HEK293 (cell line): ENCODE measurements at regions not wholly inside any gene's neighbourhood (a gene's known extent, or its start where the extent isn't known, plus 50 kb on each side); places are given as distances from the start of the nearest gene placed in this dataset.
A peak's percentile ranks its signal among the peaks of the same experiment; 100 is the strongest.

Experiments used
- CTCF ChIA-PET: fragments of 350-600 bp; formaldehyde crosslinking; extraction: SDS; loops from one replicate; lab custom pipeline; 2021; ENCODE audit warnings: antibody characterized with exemption; lab: Yijun Ruan, JAX
- POLR2A ChIA-PET: fragments of 300-600 bp; formaldehyde crosslinking; extraction: SDS; loops from one replicate; lab custom pipeline; 2020; ENCODE audit warnings: antibody characterized with exemption, inconsistent platforms; lab: Yijun Ruan, JAX
- H3K27ac ChIP-seq: fragments of 200-500 bp; sonication (Bioruptor generic); 2 replicates; pipeline ENCODE4 v1.5.1; 2014; ENCODE audit warnings: low read depth, low read length, control low read depth, inconsistent platforms; ENCODE audit errors: extremely low read depth
- H3K36me3 ChIP-seq, 2 experiments: fragments of 200-500 bp in 1 of 2; sonication (Bioruptor generic) in 1 of 2; 1 replicate in 1 of 2; 2 replicates in 1 of 2; pipeline ENCODE4 v1.5.1; 2014 to 2017; ENCODE audit warnings: inconsistent platforms in 2 of 2, low read length in 2 of 2; ENCODE audit not compliant: control insufficient read depth in 2 of 2, insufficient read depth in 1 of 2
- H3K4me1 ChIP-seq: fragments of 200-500 bp; sonication (Bioruptor generic); 2 replicates; pipeline ENCODE4 v1.5.1; 2014; ENCODE audit warnings: mild to moderate bottlenecking, low read length, inconsistent platforms; ENCODE audit not compliant: control insufficient read depth, insufficient read depth
- H3K4me3 ChIP-seq: 2 replicates; pipeline ENCODE4 v1.5.1; 2011; ENCODE audit warnings: low read depth, mild to moderate bottlenecking, control low read depth, low read length, moderate library complexity
- H3K9me3 ChIP-seq: fragments of 200-500 bp; sonication (Bioruptor generic); 2 replicates; pipeline ENCODE4 v1.5.1; 2014; ENCODE audit warnings: low read depth, low read length, inconsistent platforms; ENCODE audit not compliant: control insufficient read depth, insufficient read depth
- GLIS1 ChIP-seq: fragments of 450-650 bp; formaldehyde crosslinking; IDR thresholded peaks from 2 replicates; pipeline ENCODE4 v1.5.1; 2016; ENCODE audit warnings: missing biosample characterization, missing genetic modification characterization
- SP7 ChIP-seq: fragments of 450-650 bp; formaldehyde crosslinking; IDR thresholded peaks from 2 replicates; pipeline ENCODE4 v1.5.1; 2016; ENCODE audit warnings: missing biosample characterization, missing genetic modification characterization
- ZEB2 ChIP-seq: fragments of 450-650 bp; formaldehyde crosslinking; IDR thresholded peaks from 2 replicates; pipeline ENCODE4 v1.5.1; 2016; ENCODE audit warnings: missing biosample characterization, missing genetic modification characterization
- ZFP3 ChIP-seq: fragments of 450-650 bp; formaldehyde crosslinking; IDR thresholded peaks from 2 replicates; pipeline ENCODE4 v1.5.1; 2016; ENCODE audit warnings: low read depth, missing biosample characterization, missing genetic modification characterization
- ZFP69B ChIP-seq: fragments of 450-650 bp; formaldehyde crosslinking; IDR thresholded peaks from 2 replicates; pipeline ENCODE4 v1.5.1; 2016; ENCODE audit warnings: missing biosample characterization, missing genetic modification characterization
- ZNF10 ChIP-seq: fragments of 450-650 bp; formaldehyde crosslinking; IDR thresholded peaks from 2 replicates; pipeline ENCODE4 v1.5.1; 2017; ENCODE audit warnings: missing biosample characterization, missing genetic modification characterization
- ZNF121 ChIP-seq: fragments of 450-650 bp; formaldehyde crosslinking; IDR thresholded peaks from 2 replicates; pipeline ENCODE4 v1.5.1; 2016; ENCODE audit warnings: missing biosample characterization, missing genetic modification characterization
- ZNF132 ChIP-seq: fragments of 450-650 bp; formaldehyde crosslinking; IDR thresholded peaks from 2 replicates; pipeline ENCODE4 v1.5.1; 2017; ENCODE audit warnings: missing biosample characterization, missing genetic modification characterization, borderline replicate concordance
- ZNF138 ChIP-seq: fragments of 450-650 bp; formaldehyde crosslinking; IDR thresholded peaks from 2 replicates; pipeline ENCODE4 v1.5.1; 2016; ENCODE audit warnings: missing biosample characterization, missing genetic modification characterization, borderline replicate concordance
- ZNF157 ChIP-seq: fragments of 450-650 bp; formaldehyde crosslinking; IDR thresholded peaks from 2 replicates; pipeline ENCODE4 v1.5.1; 2016; ENCODE audit warnings: missing biosample characterization, missing genetic modification characterization
- ZNF169 ChIP-seq: fragments of 450-650 bp; formaldehyde crosslinking; IDR thresholded peaks from 2 replicates; pipeline ENCODE4 v1.5.1; 2016; ENCODE audit warnings: missing biosample characterization, missing genetic modification characterization
- ZNF2 ChIP-seq: fragments of 450-650 bp; formaldehyde crosslinking; IDR thresholded peaks from 2 replicates; pipeline ENCODE4 v1.5.1; 2016; ENCODE audit warnings: missing biosample characterization, missing genetic modification characterization
- ZNF214 ChIP-seq: fragments of 450-650 bp; formaldehyde crosslinking; IDR thresholded peaks from 2 replicates; pipeline ENCODE4 v1.5.1; 2017; ENCODE audit warnings: missing biosample characterization, mild to moderate bottlenecking, missing genetic modification characterization, borderline replicate concordance
- ZNF223 ChIP-seq: fragments of 450-650 bp; formaldehyde crosslinking; IDR thresholded peaks from 2 replicates; pipeline ENCODE4 v1.5.1; 2016; ENCODE audit warnings: missing biosample characterization, missing genetic modification characterization
- ZNF266 ChIP-seq: fragments of 450-650 bp; formaldehyde crosslinking; IDR thresholded peaks from 2 replicates; pipeline ENCODE4 v1.5.1; 2016; ENCODE audit warnings: missing biosample characterization, missing genetic modification characterization, low read depth
- ZNF302 ChIP-seq: fragments of 450-650 bp; formaldehyde crosslinking; IDR thresholded peaks from 2 replicates; pipeline ENCODE4 v1.5.1; 2016; ENCODE audit warnings: missing biosample characterization, missing genetic modification characterization, low read depth
- ZNF311 ChIP-seq: fragments of 450-650 bp; formaldehyde crosslinking; IDR thresholded peaks from 2 replicates; pipeline ENCODE4 v1.5.1; 2017; ENCODE audit warnings: missing biosample characterization, missing genetic modification characterization, borderline replicate concordance
- ZNF354C ChIP-seq: fragments of 450-650 bp; formaldehyde crosslinking; IDR thresholded peaks from 2 replicates; pipeline ENCODE4 v1.5.1; 2016; ENCODE audit warnings: missing biosample characterization, missing genetic modification characterization, low read depth, borderline replicate concordance
- ZNF366 ChIP-seq: fragments of 450-650 bp; formaldehyde crosslinking; conservative IDR thresholded peaks from 2 replicates; pipeline ENCODE4 v1.5.1; 2016; ENCODE audit warnings: missing biosample characterization, missing genetic modification characterization
- ZNF416 ChIP-seq: fragments of 450-650 bp; formaldehyde crosslinking; IDR thresholded peaks from 2 replicates; pipeline ENCODE4 v1.5.1; 2016; ENCODE audit warnings: missing biosample characterization, missing genetic modification characterization
- ZNF521 ChIP-seq: fragments of 450-650 bp; formaldehyde crosslinking; IDR thresholded peaks from 2 replicates; pipeline ENCODE4 v1.5.1; 2017; ENCODE audit warnings: missing biosample characterization, mild to moderate bottlenecking, missing genetic modification characterization
- ZNF529 ChIP-seq: fragments of 450-650 bp; formaldehyde crosslinking; IDR thresholded peaks from 2 replicates; pipeline ENCODE4 v1.5.1; 2017; ENCODE audit warnings: missing genetic modification characterization, missing biosample characterization; ENCODE audit not compliant: insufficient replicate concordance
- ZNF560 ChIP-seq: fragments of 450-650 bp; formaldehyde crosslinking; IDR thresholded peaks from 2 replicates; pipeline ENCODE4 v1.5.1; 2017; ENCODE audit warnings: missing biosample characterization, missing genetic modification characterization, borderline replicate concordance
- ZNF629 ChIP-seq: fragments of 450-650 bp; formaldehyde crosslinking; IDR thresholded peaks from 2 replicates; pipeline ENCODE4 v1.5.1; 2017; ENCODE audit warnings: missing biosample characterization, missing genetic modification characterization
- ZNF660 ChIP-seq: fragments of 450-650 bp; IDR thresholded peaks from 2 replicates; pipeline ENCODE4 v1.5.1; 2018; ENCODE audit warnings: missing biosample characterization, mild to moderate bottlenecking, missing genetic modification characterization
- ZNF670 ChIP-seq: fragments of 450-650 bp; formaldehyde crosslinking; IDR thresholded peaks from 2 replicates; pipeline ENCODE4 v1.5.1; 2016; ENCODE audit warnings: missing biosample characterization, missing genetic modification characterization, low read depth
- ZNF830 ChIP-seq: fragments of 450-650 bp; IDR thresholded peaks from 2 replicates; pipeline ENCODE4 v1.5.0; 2018; ENCODE audit warnings: missing biosample characterization, missing genetic modification characterization, low read depth, mild to moderate bottlenecking, moderate library complexity
- TF ChIP-seq, protein P1 (sequence below): fragments of 450-650 bp; IDR thresholded peaks from 2 replicates; pipeline ENCODE4 v1.5.1; 2018; ENCODE audit warnings: missing biosample characterization, mild to moderate bottlenecking, missing genetic modification characterization
- TF ChIP-seq, protein P2 (sequence below): fragments of 450-650 bp; formaldehyde crosslinking; IDR thresholded peaks from 2 replicates; pipeline ENCODE4 v1.5.1; 2016; ENCODE audit warnings: missing biosample characterization, missing genetic modification characterization
- TF ChIP-seq, protein P3 (sequence below): fragments of 450-650 bp; formaldehyde crosslinking; IDR thresholded peaks from 2 replicates; pipeline ENCODE4 v1.5.1; 2016; ENCODE audit warnings: missing biosample characterization, missing genetic modification characterization

DNA sequence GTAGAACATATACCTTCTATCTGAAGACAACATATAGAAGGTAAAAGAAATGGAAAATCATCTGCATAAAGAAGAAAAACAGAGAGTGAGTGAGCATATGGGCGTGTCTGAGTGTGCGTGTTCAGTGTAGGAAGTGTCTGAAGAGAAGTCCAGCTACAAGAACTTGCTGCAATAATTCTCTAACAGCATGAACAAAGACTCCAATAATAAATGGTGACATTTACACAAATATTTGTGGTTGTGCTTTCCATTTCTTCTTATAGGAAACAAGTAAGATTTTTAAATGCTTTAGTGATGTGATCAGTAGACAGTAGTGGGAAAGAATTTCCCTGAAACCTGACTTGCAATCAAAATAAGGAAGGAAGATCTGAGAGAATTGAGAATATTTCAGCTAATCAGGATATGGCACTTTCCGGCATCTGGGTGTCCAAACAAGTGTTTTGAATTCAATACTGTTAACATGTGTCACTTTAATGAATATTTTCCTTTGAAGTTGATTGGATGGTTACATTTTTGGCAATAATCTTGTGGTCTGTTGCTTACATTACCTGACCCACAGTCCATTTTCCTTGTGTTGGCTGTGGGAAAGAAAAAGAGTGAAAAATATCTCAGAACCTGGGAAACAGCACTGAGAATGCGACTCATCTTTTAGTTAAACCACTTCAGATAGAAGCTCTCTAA lies 154.0 kb downstream of the TGFB2 start:
- TF ChIP-seq, protein P1, sequence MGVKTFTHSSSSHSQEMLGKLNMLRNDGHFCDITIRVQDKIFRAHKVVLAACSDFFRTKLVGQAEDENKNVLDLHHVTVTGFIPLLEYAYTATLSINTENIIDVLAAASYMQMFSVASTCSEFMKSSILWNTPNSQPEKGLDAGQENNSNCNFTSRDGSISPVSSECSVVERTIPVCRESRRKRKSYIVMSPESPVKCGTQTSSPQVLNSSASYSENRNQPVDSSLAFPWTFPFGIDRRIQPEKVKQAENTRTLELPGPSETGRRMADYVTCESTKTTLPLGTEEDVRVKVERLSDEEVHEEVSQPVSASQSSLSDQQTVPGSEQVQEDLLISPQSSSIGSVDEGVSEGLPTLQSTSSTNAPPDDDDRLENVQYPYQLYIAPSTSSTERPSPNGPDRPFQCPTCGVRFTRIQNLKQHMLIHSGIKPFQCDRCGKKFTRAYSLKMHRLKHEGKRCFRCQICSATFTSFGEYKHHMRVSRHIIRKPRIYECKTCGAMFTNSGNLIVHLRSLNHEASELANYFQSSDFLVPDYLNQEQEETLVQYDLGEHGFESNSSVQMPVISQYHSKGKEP (tag by site-specific recombination) = no peak
- no peak for TF ChIP-seq ZNF660 (tag by site-specific recombination)
- TF ChIP-seq ZNF354C (tag by site-specific recombination) = no peak
- no peak for TF ChIP-seq SP7 (tag by site-specific recombination)
- TF ChIP-seq ZNF670 (tag by site-specific recombination) = no peak
- no peak for TF ChIP-seq ZNF121 (tag by site-specific recombination)
- TF ChIP-seq, protein P2, sequence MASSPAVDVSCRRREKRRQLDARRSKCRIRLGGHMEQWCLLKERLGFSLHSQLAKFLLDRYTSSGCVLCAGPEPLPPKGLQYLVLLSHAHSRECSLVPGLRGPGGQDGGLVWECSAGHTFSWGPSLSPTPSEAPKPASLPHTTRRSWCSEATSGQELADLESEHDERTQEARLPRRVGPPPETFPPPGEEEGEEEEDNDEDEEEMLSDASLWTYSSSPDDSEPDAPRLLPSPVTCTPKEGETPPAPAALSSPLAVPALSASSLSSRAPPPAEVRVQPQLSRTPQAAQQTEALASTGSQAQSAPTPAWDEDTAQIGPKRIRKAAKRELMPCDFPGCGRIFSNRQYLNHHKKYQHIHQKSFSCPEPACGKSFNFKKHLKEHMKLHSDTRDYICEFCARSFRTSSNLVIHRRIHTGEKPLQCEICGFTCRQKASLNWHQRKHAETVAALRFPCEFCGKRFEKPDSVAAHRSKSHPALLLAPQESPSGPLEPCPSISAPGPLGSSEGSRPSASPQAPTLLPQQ (tag by site-specific recombination) = no peak
- TF ChIP-seq ZNF521 (tag by site-specific recombination) = no peak
- no peak for TF ChIP-seq ZNF10 (tag by site-specific recombination)
- TF ChIP-seq ZNF266 (tag by site-specific recombination) = no peak
- no peak for TF ChIP-seq ZNF223 (tag by site-specific recombination)
- H3K4me1 ChIP-seq = no peaks in the 10 kb centered on the region
- ChIA-PET POLR2A (interaction anchor here (1.0 kb wide), 1 partner anchor 207 kb away, joined by 3 read pairs; no protein-coding TSS in a partner anchor), CTCF (interaction anchor here (0.6 to 1.5 kb wide), 3 partner anchors 12 to 138 kb away, joined by 3 to 6 read pairs (median 5); no protein-coding TSS in a partner anchor)
- no peak overlapping the region for H3K27ac ChIP-seq
- H3K36me3 ChIP-seq = no peaks in the 10 kb centered on the region
- H3K9me3 ChIP-seq = no peaks in the 10 kb centered on the region
- H3K4me3 ChIP-seq = peak overlapping the region; percentile 26

DNA sequence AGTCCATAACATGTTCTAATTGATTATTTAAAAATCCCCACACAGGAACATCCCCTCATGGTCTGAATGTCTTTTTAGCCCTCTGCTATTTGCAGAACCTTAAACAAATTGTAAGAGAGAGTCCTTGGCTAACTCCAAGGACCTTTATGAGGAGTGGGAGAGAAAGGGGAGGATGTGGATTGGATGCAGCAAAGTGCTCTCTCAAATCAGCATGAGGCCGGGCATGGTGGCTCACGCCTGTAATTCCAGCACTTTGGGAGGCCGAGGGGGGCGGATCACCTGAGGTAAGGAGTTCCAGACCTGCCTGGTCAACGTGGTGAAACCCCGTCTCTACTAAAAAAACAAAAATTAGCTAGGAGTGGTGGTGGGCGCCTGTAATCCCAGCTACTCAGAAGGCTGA lies 154.8 kb downstream of the TGFB2 start:
- CTCF ChIA-PET = interaction anchor here (1.0 to 1.5 kb wide), 2 partner anchors 12 to 139 kb away, joined by 5 to 6 read pairs; no protein-coding TSS in a partner anchor

DNA sequence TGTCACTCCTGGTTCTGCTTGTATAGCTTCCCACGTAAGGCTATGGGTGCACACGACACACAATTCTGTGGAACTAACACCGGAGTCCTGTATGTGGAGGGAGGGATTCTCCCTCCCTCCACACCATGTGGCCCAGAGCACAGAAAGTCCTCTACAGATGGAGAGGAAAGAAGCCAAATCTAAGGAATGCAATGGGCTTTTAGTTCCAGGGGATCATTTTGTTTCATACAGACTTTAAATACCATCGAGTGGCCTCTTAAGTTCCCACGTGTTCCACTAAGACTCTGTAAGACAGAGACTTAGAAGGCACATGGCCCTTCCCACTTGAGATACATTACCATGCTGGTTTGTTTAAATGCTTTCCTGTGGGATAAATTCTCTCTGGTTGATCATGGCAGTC lies 156.0 kb downstream of the TGFB2 start:
- H3K9me3 ChIP-seq = no peaks in the 10 kb centered on the region
- no peak overlapping the region for H3K27ac ChIP-seq
- CTCF ChIA-PET = no interaction called here
- H3K4me1 ChIP-seq = no peaks in the 10 kb centered on the region
- POLR2A ChIA-PET = no interaction called here
- no peak overlapping the region for H3K4me3 ChIP-seq
- H3K36me3 ChIP-seq = no peaks in the 10 kb centered on the region
- no peak for TF ChIP-seq ZNF311 (tag by site-specific recombination)
- TF ChIP-seq GLIS1 (tag by site-specific recombination) = no peak
- no peak for TF ChIP-seq ZFP69B (tag by site-specific recombination)
- TF ChIP-seq ZNF2 (tag by site-specific recombination) = no peak
- no peak for TF ChIP-seq ZEB2 (tag by site-specific recombination)
- TF ChIP-seq ZNF214 (tag by site-specific recombination) = no peak
- TF ChIP-seq ZNF138 = no peak
- no peak for TF ChIP-seq ZNF157 (tag by site-specific recombination)
- TF ChIP-seq ZNF132 (tag by site-specific recombination) = no peak
- TF ChIP-seq ZNF416 (tag by site-specific recombination) = no peak
- no peak for TF ChIP-seq ZNF660 (tag by site-specific recombination)
- TF ChIP-seq ZFP3 (tag by site-specific recombination) = no peak
- TF ChIP-seq ZNF302 (tag by site-specific recombination) = no peak

More for the DNA sequence above, 154.8 kb downstream of the TGFB2 start:
- Histone ChIP-seq H3K27ac (no peak overlapping the region), H3K9me3 (no peaks in the 10 kb centered on the region), H3K4me3 (no peak overlapping the region), H3K4me1 (no peaks in the 10 kb centered on the region), H3K36me3 (no peaks in the 10 kb centered on the region)
- TF ChIP-seq, protein P3, sequence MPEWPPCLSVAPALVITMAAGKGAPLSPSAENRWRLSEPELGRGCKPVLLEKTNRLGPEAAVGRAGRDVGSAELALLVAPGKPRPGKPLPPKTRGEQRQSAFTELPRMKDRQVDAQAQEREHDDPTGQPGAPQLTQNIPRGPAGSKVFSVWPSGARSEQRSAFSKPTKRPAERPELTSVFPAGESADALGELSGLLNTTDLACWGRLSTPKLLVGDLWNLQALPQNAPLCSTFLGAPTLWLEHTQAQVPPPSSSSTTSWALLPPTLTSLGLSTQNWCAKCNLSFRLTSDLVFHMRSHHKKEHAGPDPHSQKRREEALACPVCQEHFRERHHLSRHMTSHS (tag by site-specific recombination) = no peak
- TF ChIP-seq ZNF629 (tag by site-specific recombination) (no peak), ZNF830 (tag by site-specific recombination) (no peak), ZNF560 (tag by site-specific recombination) (no peak), ZNF169 (tag by site-specific recombination) (no peak), ZNF366 (no peak), ZNF529 (tag by site-specific recombination) (no peak)
- POLR2A ChIA-PET = no interaction called here
